Pons (tissue), 1 donor: ENCODE measurements at regions not wholly inside any gene's neighbourhood (a gene's known extent, or its start where the extent isn't known, plus 50 kb on each side); places are given as distances from the start of the nearest gene placed in this dataset.
A peak's percentile ranks its signal among the peaks of the same experiment; 100 is the strongest.

Source experiments
- DNase-seq: peaks from one replicate; pipeline ENCODE4 v3.0.0-alpha.2; 2016; ENCODE audit warnings: low spot score

- no peak for DNase-seq
Measured at GRCh38 chr10:118537623-118538022, 57.8 kb downstream of the PRLHR start.

DNA sequence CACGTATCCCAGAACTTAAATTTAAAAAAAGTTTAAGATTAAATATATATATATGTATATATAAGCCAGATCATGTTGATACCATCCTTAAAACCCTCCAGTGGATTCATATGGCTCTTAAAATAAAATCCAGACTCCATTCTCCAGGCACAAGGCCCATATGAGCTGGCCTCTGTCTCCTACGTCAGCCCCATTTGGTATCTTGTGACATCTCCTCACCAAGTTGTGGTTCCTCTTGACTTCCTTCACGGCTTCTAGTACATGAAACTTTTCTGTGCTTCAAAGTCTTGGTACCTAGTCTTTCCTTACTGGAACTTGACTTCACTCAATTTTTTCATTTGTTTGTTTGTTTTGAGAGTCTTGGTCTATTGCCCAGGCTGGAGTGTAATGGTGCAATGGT, 61.3 kb downstream of the PRLHR start:
- no peak for DNase-seq

DNA sequence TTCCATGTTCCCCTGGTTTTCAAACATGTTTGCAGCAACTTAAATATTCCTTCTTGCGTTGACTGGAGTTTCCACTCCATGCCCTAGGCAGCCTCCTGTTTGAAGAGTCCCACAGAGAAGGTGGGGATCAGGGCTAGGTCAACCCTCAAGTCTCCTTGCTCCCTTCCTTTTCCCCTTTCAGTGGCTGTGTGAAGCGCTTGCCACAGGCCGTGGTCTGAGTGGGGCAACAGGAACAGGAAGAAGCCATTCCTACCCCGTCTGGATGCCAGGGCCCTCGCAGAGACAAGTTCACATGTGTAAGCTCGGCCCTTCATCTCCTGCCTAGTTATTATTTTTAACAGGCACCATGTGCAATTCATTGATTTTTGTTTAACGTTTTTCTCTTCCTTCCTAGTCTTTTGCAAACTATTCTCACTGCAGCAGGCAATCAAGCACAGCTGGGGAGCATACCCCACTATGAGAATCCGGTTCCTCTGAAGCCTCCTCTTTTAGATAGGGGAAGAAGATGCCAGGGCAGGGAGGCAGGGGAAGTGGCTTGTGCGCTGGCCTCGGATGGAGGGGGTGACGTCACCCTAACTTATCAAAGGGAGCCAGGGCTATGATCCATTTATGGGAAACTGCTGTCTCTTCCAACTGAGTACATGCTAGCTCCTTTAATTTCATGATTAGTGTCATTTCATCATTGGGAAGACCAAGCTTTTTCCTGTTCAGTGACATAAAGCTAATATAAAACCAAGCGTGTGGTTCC, 64.2 kb downstream of the PRLHR start:
- peak; percentile 16 for DNase-seq

DNA sequence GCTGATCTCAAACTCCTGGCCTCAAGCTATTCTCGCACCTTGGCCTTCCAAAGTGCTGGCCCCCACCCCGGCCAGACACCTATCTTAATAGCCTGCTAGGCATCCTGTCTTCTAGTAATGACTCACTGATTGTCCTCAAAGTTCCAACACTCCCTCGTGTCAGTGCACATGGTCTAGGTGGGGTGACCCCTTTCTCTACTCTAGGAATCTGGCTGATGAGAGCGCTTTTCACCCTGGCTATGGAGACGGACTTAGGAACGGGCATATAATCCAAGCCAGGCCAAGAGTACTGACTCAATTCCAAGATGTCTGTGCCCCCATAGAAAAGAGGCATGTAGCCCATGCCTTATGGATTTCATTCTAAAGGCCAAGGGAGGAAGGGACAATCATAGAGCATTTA, 67.0 kb downstream of the PRLHR start:
- no peak for DNase-seq

DNA sequence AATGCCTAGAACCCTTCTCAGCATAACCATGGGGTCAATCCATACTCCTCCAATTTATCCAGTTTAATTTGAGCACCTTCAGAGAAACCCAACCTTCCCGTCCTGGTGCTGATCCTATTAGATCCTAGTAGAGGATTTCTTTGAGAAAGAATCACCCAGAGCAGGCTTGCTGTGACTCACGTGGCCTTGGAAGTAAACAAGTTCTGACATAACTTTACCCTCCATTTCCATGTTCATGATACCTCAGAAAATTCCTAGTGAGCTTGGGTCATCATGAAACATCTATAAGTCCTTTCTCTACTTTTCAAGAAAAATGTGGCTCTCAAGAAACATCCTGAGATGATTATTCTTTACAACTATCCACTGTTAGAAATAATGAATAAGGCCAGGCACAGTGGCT, 71.7 kb downstream of the PRLHR start:
- no peak for DNase-seq

DNA sequence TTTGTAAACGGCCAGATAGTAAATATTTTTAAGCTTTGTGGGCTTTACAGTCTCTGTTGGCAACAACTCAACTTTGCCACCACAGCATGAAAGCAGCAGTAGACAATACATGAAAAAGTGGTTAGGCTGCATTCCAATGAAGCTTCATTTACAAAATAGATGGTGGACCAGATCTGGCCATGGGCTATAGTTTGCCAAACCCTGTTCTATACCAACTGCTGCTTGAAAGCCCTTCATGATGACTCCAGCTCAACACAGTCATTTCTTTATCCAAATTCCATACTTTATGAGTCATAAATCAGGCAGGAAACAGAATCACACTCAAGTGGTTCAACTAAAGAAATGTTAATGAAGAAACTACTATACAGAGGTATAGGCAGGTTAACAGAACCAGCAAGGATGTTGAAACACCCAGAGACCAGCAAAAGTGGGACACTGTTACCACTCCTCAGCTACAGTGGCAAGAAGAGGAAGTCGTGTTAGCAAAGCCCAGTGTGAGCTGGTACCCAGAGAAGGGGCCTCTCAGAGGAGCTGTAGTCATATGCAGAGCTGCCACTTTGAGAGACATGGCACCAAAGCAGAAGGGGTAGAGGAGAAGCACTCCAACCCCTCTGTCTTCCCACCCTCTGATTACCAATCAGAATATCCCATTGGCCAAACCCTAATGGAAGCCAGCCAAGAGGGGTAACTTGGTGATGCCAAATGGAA, 72.5 kb downstream of the PRLHR start:
- DNase-seq = no peak

- DNase-seq = no peak
Measured at GRCh38 chr10:118521415-118522117, 73.9 kb downstream of the PRLHR start.

DNA sequence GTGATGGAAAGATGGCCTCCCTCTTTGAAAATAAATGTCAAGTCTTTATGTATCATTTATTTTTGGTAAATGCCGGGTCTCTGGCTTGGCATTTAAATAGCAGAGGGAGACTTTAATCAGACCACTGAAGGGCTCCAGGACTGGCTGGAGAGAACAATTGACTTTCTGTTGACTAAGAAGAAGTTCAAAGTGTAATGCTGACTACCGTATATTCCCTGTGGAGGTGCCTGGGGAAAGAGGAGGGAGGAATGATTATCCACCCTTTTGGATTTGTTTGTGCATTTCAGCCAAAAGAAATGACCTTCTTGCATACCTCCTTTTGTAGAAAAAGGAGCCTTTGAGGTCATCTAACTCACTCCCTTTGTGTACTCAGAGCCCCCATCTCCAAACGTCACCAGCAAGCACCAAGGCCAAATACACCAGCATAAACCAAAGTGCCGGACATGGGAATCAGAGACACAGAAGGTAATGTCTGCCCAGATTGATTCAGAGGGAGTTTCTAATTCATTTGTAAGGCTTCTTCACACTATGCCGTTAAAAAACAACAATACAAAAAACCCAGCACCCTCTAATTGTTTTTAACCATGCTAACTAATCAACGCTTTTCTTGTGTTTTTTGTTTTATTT, 75.2 kb downstream of the PRLHR start:
- DNase-seq = no peak

DNA sequence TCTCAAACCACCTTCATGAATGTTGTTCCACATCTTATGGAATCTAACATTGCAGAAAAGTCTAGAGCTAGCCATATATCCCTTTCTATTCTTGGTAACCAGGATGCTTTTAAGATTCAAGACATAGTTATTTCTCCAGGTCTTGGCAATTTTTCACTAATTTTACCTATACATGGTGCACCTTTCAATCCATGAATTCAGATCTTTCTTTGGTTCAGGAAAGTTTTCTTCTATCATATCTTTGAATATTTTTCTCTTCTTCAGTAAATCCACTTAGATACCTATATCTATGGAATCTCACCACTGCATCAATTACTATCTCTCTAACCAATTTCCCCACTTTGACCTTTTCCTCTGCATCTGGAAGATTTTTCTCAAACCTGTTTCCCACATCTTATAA, 77.4 kb downstream of the PRLHR start:
- no peak for DNase-seq

GRCh38 chr10:118516716-118517115, 78.7 kb downstream of the PRLHR start:
- no peak for DNase-seq

GRCh38 chr10:118513174-118513573, 82.3 kb downstream of the PRLHR start:
- DNase-seq = no peak

DNA sequence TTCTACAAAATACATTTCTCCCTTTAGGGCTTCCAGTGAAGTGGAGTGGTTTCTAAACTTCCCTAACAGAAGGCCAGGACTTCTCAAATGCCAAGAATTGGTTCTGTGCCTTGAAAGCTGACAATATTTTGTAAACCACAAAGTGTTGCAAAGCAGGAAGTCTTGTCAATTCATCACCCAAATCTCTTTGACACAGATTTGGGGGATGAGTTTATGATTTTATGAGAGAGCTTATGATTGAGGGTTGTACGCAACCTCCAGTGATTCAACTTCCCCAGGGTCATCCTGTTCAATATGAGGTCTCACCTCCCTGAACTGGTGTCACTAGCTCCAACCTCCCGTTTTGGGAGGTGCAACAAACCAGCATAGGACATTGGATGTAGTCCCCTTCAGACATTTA, 83.7 kb downstream of the PRLHR start:
- DNase-seq = no peak

DNA sequence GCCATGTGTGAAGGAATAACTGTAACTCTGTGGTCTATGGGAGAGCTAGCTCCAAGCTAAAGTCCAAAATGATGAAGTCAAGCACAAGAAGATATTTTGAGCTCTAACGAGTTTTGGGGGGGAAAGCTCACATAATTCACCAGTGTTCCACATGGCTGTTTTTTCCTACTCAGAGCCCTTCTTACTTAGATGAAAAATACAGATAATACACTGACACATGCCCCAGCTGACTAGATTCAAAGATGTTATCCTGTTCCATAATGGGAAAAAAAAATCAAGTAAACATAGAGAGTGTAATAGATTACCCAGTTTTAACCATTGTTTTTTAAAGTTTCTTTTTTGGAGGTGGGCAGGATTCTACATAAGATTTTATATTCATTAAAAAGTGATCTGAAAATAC, 86.6 kb downstream of the PRLHR start:
- no peak for DNase-seq

DNA sequence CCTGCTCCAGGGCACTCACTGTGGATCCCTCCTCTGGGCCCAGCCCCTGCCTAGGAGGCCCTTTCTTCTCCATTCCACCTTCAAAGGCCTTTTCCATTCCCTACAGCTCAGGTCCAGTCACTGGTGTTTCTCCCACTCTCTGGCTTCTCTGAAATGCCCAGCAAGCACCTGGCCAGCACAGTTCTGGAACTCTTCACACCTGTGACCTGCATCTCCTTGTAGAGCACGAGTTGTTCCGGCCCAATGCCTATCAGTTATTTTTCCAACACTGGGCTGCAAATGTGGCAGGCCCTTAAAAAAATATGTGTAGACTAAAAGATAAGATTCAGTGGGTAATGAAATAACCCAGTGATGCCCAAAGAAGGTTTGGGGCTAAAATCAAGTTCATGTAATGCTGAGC, 87.1 kb downstream of the PRLHR start:
- DNase-seq = no peak

GRCh38 chr10:118506671-118507590, 88.5 kb downstream of the PRLHR start:
- no peak for DNase-seq

- no peak for DNase-seq
Measured at GRCh38 chr10:118505363-118505762, 90.1 kb downstream of the PRLHR start.

DNA sequence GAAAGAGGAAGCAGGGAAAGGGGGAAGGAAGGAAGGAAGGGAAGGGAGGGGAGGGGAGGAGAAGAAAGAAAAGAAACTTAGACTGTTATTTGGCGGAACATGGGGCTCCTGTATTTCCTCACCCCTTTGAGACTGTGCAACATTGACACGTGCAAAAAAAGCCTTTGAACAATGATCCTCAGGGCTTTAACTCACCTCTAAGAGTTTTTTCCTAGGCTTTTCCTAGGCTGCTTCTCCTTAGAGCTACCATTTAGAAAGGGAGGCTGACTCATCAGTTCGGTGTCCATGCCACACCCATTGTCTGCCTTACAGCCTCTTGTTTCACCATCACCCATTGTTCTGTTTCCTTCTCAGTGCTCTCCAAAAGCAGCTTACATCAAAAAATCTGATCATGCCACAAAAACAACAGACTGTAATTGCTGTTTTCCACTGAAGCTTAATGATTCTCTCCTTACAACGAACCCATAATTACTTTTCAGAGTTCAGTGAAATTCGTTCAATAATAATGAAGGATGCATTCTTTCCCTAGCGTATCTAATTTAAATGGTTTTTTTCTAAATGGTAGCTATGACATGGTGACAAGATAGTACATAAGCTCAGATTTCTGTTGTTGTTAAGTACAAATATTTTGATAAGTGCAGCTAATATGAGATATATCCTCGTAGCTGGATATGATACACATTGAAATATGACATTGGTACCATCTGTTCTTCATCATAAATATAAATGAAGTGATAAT, 90.8 kb downstream of the PRLHR start:
- DNase-seq = no peak

GRCh38 chr10:118504044-118504443, 91.4 kb downstream of the PRLHR start:
- DNase-seq = no peak

GRCh38 chr10:118503192-118503591, 92.3 kb downstream of the PRLHR start:
- DNase-seq = no peak

DNA sequence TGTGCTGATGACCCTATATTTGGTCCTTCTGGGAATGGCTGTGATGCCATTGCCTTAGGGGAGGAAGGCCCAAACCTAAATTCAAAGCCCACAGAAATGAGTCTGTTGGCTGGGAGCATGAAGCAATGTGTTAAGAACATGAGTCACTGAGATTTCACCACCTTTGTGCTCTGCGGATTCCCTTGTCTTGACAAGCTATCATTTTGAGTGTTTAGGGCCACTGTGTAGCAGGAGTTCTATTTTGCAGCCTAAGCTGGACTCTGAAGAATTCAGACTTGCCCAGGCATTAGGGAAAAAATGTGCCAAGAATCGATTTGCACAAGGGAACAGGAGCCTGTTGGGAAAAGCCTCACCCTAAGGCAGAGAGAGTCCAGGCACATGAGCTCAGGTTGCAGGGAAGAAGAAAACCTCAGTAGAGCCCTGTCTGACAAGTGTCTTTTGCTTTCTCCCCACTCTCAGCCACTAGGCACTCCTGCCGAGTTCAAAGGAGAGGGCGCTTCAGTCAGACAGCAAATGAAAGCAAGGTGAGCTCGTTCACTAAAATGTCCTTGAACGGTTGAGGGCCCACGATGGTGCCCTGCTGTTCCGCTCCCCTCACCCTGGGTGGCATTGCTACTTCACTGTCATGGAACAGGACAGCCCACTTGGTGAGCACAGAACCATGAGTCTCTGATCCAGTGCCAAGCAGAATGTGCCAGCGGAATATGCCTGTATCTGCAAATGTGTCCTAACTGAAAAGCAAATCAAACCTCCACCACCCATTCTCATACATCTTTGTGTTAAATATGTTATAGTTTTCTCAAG, 93.6 kb downstream of the PRLHR start:
- no peak for DNase-seq
